HepG2 (cell line): ENCODE measurements at regions not wholly inside any gene's neighbourhood (a gene's known extent, or its start where the extent isn't known, plus 50 kb on each side); places are given as distances from the start of the nearest gene placed in this dataset.

Source experiments
- AGO1 ChIP-seq: fragments of 200-400 bp; formaldehyde crosslinking; IDR thresholded peaks from 2 replicates; pipeline ENCODE4 v1.6.1; 2017; ENCODE audit warnings: mild to moderate bottlenecking, low read depth, low read length, moderate library complexity; ENCODE audit not compliant: poor library complexity, severe bottlenecking
- CBX5 ChIP-seq: sonication (generic); formaldehyde crosslinking; IDR thresholded peaks from 2 replicates; pipeline ENCODE4 v1.4.0; 2020; ENCODE audit warnings: missing genetic modification reagents, borderline replicate concordance
- DNMT1 ChIP-seq: sonication (generic); formaldehyde crosslinking; IDR thresholded peaks from 2 replicates; pipeline ENCODE4 v1.5.1; 2020; ENCODE audit warnings: mild to moderate bottlenecking, missing genetic modification reagents
- ESRRA ChIP-seq: sonication (generic); formaldehyde crosslinking; IDR thresholded peaks from 2 replicates; pipeline ENCODE4 v1.5.1; 2020; ENCODE audit warnings: mild to moderate bottlenecking, low read depth, missing genetic modification reagents
- KAT8 ChIP-seq: IDR thresholded peaks from 2 replicates; pipeline ENCODE4 v1.6.1; 2016; ENCODE audit warnings: missing genetic modification reagents, missing compliant biosample characterization
- MTERF4 ChIP-seq: sonication (generic); formaldehyde crosslinking; IDR thresholded peaks from 2 replicates; pipeline ENCODE4 v1.8.0; 2023; ENCODE audit warnings: mild to moderate bottlenecking, missing genetic modification reagents
- NR2F2 ChIP-seq: IDR thresholded peaks from 2 replicates; pipeline ENCODE4 v1.6.1; 2012; ENCODE audit warnings: low read depth, inconsistent platforms, borderline replicate concordance
- PHF8 ChIP-seq: sonication (generic); formaldehyde crosslinking; IDR thresholded peaks from 2 replicates; pipeline ENCODE4 v1.5.0; 2020; ENCODE audit warnings: missing genetic modification reagents
- REL ChIP-seq: sonication (generic); formaldehyde crosslinking; conservative IDR thresholded peaks from 2 replicates; pipeline ENCODE4 v1.8.0; 2022; ENCODE audit warnings: mild to moderate bottlenecking, missing genetic modification reagents, moderate library complexity
- ZBTB42 ChIP-seq: sonication (generic); formaldehyde crosslinking; IDR thresholded peaks from 2 replicates; pipeline ENCODE4 v1.5.0; 2020; ENCODE audit warnings: mild to moderate bottlenecking, missing genetic modification reagents
- ZBTB8A ChIP-seq: sonication (generic); formaldehyde crosslinking; IDR thresholded peaks from 2 replicates; pipeline ENCODE4 v1.4.0; 2020; ENCODE audit warnings: mild to moderate bottlenecking, low read depth, missing genetic modification reagents, borderline replicate concordance
- ZNF138 ChIP-seq: sonication (generic); formaldehyde crosslinking; IDR thresholded peaks from 2 replicates; pipeline ENCODE4 v1.5.0; 2020; ENCODE audit warnings: mild to moderate bottlenecking, low read depth, missing genetic modification reagents
- ZNF598 ChIP-seq: sonication (generic); formaldehyde crosslinking; IDR thresholded peaks from 2 replicates; pipeline ENCODE4 v1.5.1; 2020; ENCODE audit warnings: mild to moderate bottlenecking, missing genetic modification reagents, borderline replicate concordance
- ZNF616 ChIP-seq: sonication (generic); formaldehyde crosslinking; IDR thresholded peaks from 2 replicates; pipeline ENCODE4 v1.5.0; 2020; ENCODE audit warnings: low read depth, mild to moderate bottlenecking, missing genetic modification reagents
- ZNF772 ChIP-seq: sonication (generic); formaldehyde crosslinking; IDR thresholded peaks from 2 replicates; pipeline ENCODE4 v1.5.0; 2020; ENCODE audit warnings: mild to moderate bottlenecking, missing genetic modification reagents
- ZNF790 ChIP-seq: sonication (generic); formaldehyde crosslinking; IDR thresholded peaks from 2 replicates; pipeline ENCODE4 v1.8.0; 2022; ENCODE audit warnings: missing genetic modification reagents, mild to moderate bottlenecking, borderline replicate concordance
- ZNF879 ChIP-seq: sonication (generic); formaldehyde crosslinking; IDR thresholded peaks from 2 replicates; pipeline ENCODE4 v1.8.1; 2023; ENCODE audit warnings: missing genetic modification reagents
- TF ChIP-seq, protein P1 (sequence below): IDR thresholded peaks from 2 replicates; pipeline ENCODE4 v1.4.0; 2020; ENCODE audit warnings: mild to moderate bottlenecking, missing genetic modification reagents
- TF ChIP-seq, protein P2 (sequence below): sonication (generic); formaldehyde crosslinking; IDR thresholded peaks from 2 replicates; pipeline ENCODE4 v1.8.0; 2022; ENCODE audit warnings: mild to moderate bottlenecking, missing genetic modification reagents; ENCODE audit not compliant: insufficient replicate concordance
- TF ChIP-seq, protein P3 (sequence below): sonication (generic); formaldehyde crosslinking; IDR thresholded peaks from 2 replicates; pipeline ENCODE4 v1.4.0; 2020; ENCODE audit warnings: missing genetic modification reagents, borderline replicate concordance
- TF ChIP-seq, protein P4 (sequence below): sonication (generic); formaldehyde crosslinking; conservative IDR thresholded peaks from 2 replicates; pipeline ENCODE4 v1.8.1; 2023; ENCODE audit warnings: missing genetic modification reagents

GRCh38 chrX:10984213-10984612 lies 126.9 kb upstream of the HCCS start (continued):
- TF ChIP-seq, protein P1, sequence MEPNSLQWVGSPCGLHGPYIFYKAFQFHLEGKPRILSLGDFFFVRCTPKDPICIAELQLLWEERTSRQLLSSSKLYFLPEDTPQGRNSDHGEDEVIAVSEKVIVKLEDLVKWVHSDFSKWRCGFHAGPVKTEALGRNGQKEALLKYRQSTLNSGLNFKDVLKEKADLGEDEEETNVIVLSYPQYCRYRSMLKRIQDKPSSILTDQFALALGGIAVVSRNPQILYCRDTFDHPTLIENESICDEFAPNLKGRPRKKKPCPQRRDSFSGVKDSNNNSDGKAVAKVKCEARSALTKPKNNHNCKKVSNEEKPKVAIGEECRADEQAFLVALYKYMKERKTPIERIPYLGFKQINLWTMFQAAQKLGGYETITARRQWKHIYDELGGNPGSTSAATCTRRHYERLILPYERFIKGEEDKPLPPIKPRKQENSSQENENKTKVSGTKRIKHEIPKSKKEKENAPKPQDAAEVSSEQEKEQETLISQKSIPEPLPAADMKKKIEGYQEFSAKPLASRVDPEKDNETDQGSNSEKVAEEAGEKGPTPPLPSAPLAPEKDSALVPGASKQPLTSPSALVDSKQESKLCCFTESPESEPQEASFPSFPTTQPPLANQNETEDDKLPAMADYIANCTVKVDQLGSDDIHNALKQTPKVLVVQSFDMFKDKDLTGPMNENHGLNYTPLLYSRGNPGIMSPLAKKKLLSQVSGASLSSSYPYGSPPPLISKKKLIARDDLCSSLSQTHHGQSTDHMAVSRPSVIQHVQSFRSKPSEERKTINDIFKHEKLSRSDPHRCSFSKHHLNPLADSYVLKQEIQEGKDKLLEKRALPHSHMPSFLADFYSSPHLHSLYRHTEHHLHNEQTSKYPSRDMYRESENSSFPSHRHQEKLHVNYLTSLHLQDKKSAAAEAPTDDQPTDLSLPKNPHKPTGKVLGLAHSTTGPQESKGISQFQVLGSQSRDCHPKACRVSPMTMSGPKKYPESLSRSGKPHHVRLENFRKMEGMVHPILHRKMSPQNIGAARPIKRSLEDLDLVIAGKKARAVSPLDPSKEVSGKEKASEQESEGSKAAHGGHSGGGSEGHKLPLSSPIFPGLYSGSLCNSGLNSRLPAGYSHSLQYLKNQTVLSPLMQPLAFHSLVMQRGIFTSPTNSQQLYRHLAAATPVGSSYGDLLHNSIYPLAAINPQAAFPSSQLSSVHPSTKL (CRISPR knock-in tag): peak; percentile 50
- TF ChIP-seq ZNF138 (CRISPR knock-in tag) (no peak), AGO1 (no peak), MTERF4 (CRISPR knock-in tag) (no peak), KAT8 (CRISPR knock-in tag) (no peak), ZBTB42 (CRISPR knock-in tag) (no peak), DNMT1 (CRISPR knock-in tag) (no peak), ZNF790 (CRISPR knock-in tag) (no peak), ZNF598 (CRISPR knock-in tag) (no peak), ZNF879 (no peak), ESRRA (CRISPR knock-in tag) (0 out of 2 replicates have a peak, but pooled peaks have one; percentile 43), ZNF616 (CRISPR knock-in tag) (no peak), PHF8 (CRISPR knock-in tag) (no peak), ZBTB8A (CRISPR knock-in tag) (no peak), REL (CRISPR knock-in tag) (no peak), NR2F2 (peak; percentile 26; the same call in 1 of the 2 replicates), CBX5 (CRISPR knock-in tag) (no peak), ZNF772 (CRISPR knock-in tag) (no peak)
- TF ChIP-seq, protein P2, sequence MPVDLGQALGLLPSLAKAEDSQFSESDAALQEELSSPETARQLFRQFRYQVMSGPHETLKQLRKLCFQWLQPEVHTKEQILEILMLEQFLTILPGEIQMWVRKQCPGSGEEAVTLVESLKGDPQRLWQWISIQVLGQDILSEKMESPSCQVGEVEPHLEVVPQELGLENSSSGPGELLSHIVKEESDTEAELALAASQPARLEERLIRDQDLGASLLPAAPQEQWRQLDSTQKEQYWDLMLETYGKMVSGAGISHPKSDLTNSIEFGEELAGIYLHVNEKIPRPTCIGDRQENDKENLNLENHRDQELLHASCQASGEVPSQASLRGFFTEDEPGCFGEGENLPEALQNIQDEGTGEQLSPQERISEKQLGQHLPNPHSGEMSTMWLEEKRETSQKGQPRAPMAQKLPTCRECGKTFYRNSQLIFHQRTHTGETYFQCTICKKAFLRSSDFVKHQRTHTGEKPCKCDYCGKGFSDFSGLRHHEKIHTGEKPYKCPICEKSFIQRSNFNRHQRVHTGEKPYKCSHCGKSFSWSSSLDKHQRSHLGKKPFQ (CRISPR knock-in tag): no peak
- TF ChIP-seq, protein P3, sequence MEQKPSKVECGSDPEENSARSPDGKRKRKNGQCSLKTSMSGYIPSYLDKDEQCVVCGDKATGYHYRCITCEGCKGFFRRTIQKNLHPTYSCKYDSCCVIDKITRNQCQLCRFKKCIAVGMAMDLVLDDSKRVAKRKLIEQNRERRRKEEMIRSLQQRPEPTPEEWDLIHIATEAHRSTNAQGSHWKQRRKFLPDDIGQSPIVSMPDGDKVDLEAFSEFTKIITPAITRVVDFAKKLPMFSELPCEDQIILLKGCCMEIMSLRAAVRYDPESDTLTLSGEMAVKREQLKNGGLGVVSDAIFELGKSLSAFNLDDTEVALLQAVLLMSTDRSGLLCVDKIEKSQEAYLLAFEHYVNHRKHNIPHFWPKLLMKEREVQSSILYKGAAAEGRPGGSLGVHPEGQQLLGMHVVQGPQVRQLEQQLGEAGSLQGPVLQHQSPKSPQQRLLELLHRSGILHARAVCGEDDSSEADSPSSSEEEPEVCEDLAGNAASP (CRISPR knock-in tag): peak; percentile 13; the same call in 1 of the 2 replicates
- TF ChIP-seq, protein P4, sequence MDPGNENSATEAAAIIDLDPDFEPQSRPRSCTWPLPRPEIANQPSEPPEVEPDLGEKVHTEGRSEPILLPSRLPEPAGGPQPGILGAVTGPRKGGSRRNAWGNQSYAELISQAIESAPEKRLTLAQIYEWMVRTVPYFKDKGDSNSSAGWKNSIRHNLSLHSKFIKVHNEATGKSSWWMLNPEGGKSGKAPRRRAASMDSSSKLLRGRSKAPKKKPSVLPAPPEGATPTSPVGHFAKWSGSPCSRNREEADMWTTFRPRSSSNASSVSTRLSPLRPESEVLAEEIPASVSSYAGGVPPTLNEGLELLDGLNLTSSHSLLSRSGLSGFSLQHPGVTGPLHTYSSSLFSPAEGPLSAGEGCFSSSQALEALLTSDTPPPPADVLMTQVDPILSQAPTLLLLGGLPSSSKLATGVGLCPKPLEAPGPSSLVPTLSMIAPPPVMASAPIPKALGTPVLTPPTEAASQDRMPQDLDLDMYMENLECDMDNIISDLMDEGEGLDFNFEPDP (CRISPR knock-in tag): no peak
